LoVo (cell line): ENCODE measurements at regions not wholly inside any gene's neighbourhood (a gene's known extent, or its start where the extent isn't known, plus 50 kb on each side); places are given as distances from the start of the nearest gene placed in this dataset.
"Not testable (repeated sequence)": the region's sequence is repeated elsewhere in the genome, so short reads cannot be mapped to it uniquely, and the experiment has no call there.

Experiments used
- DNase-seq: peaks from one replicate; pipeline ENCODE4 v3.0.0-alpha.2; 2016; ENCODE audit warnings: low spot score

DNA sequence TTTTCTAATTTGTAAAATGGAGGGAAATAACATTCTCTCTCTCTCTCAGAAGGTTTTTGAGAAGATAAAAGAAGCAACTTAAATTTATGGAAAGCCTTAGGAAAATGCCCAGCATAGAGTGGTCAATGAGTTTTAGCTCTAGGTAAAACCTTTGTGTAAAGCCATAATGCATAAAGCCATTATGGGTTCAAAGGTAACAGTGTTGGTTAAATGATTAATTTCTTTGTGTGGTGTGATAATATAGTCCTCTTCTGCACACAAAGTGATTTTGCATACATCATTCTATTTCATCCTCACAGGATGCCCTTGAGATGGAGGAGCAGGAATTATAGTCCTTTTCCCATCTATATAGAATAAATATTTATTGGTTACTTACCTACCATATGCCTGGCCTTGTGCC lies 602.9 kb downstream of the CSNK1G3 start:
- DNase-seq, result no peak

DNA sequence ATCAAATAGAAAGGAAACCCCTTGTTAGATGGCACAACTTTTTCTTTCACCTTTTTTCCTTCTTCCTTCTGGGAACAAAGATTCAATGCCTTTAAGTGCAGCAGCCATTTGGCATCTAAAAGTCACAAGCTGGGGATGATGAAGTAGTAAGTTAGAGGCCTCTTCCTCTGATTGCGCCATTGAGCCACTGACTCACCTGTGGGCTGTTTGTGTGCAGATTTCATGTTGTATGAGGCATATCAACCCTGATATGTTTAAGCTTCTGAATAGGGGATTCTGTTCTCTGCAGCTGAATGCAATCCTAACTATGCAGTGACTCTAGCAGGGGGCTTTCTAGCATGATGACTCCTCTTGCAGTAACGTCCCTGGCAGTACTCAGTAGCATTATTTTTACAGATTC lies 599.9 kb downstream of the CSNK1G3 start:
- DNase-seq, result no peak

DNA sequence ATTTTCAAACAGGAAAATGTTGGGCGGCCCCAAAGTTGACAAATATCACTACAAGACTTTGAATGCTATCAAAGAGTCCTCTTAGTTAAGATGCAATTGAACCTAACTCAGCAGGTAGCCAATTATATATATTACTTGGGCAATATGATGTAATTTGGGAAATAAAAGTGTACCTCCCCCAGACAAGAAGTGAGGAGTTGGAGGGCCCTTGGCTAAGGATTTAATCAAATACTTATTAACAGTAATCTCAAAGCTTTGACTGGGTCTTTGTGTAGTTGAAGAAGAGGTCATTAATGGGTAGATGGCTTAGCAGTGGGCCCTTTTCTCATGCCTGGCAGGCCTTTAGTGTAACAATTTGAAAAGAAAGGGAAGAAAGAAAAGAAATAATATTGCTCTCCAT lies 599.0 kb downstream of the CSNK1G3 start:
- DNase-seq, result no peak

DNA sequence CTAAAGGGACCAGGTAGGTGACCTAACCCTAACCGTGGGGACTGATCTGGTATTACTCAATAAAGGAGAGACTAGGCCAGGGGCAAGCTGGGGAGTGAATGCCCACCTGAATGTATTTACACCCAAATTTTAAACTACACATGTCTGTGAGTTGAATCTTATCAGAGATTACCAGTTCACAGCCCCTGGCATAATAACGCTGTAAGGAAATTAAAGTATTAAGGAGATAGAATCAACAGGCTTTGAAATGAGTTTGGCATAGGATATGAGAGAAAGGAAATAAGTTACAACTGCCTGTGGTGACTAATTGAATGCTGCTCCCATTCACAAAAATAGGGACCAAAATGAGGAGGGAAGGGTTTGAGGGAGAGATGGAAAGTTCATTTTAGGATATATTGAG lies 593.3 kb downstream of the CSNK1G3 start:
- no peak for DNase-seq

DNA sequence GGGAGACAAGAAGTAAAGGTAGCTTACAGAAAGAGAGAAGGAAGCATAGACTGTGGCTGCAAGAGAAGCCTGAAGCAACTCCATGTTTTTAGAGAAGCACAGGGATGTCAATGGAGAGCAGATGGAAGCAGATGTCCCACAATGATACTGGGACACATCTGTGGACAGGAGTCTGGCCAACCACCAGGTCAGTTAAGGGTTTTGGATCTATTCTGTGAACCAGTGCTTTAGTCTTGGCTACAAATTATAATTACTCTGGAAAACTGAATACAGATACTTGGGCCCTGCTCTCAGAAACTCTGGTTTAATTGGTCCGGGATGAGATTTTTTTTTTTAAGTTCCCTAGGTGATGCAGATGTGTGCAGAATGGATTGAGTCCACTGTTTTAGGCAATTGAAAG lies 592.8 kb downstream of the CSNK1G3 start:
- no peak for DNase-seq

DNA sequence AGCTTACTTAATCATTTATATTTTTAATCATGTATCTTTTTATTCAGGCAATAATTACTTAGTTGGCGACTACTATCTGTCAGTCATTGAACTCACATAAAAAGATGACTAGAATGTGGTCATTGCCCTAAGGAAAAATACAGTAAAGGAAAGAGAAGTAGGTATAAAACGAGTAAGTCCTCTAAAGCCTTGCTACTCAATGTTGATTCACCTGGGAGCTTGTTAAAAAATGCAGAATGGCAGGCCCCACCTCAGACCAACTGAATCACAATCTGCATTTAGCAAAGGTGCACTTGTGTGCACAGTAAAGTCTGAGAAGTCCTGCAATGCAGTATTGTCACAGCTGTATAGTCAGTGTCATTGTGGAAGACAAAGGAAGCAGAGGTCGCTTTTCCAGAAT lies 592.4 kb downstream of the CSNK1G3 start:
- DNase-seq, result no peak

DNA sequence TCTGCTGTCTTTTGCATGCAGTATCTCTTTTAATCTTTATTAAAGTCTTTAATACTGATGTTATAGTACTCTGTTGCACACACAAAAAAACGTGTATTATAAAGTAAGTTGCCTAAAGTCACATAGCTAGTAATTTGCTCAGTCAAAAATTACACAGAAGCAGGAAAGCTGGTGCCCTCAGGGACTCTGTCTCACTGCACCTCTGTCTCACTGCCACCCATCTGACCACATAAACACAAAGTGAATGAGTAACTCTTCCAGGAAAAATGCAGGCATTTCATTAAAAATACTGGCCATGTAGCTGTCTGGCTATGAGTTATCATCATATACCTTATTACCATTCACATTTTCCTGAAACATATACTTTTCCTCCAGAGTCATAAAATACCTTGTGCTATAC lies 591.7 kb downstream of the CSNK1G3 start:
- DNase-seq, result no peak

DNA sequence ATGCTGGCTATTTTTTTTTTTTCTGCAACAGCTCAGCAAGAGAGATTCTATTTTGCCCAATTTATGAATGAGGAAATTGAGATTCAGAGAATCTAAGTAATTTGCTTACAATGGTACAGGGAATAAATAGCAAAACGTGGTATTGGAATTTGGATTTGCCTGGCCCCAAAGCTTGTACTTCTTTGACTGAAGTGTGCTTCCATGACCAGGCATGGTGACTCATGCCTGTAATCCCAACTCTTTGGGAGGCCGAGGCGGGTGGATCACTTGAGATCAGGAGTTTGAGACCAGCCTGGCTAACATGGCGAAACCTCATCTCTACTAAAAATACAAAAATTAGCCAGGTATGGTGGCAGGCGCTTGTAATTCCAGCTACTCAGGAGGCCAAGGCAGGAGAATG lies 591.1 kb downstream of the CSNK1G3 start:
- DNase-seq, result not testable (repeated sequence)

DNA sequence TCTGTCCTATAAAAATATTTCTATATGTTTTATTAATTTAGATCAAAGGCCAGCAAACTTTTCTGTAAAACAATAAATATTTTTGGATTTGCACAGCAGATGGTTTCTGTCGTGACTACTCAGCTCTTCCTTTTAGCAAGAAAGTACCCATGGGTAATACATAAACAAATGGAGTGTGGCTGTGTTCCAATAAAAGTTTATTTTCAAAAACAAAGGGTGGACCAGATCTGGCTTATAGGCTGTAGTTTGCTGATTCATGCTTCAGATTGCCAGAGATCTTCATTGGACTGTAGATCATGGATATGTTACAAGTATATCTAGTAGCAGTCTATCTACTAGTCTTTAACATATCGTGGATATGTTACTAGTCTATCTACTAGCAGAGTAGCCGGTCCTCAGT lies 590.5 kb downstream of the CSNK1G3 start:
- no peak for DNase-seq

DNA sequence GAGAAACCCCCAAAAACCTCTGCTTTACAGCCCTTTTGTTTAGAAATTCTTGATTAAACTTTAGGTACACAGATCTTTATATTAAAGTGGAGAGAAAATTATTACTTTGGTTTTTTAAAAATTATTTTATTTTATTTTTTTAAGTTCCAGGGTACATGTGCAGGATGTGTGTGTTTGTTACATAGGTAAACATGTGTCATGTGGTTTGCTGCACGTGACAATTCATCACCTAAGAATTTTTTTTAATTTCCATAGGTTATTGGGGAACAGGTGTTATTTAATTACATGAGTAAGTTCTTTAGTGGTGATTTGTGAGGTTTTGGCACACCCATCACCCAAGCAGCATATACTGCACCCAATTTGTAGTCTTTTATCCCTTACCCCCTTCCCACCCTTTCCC lies 581.7 kb downstream of the CSNK1G3 start:
- no peak for DNase-seq

DNA sequence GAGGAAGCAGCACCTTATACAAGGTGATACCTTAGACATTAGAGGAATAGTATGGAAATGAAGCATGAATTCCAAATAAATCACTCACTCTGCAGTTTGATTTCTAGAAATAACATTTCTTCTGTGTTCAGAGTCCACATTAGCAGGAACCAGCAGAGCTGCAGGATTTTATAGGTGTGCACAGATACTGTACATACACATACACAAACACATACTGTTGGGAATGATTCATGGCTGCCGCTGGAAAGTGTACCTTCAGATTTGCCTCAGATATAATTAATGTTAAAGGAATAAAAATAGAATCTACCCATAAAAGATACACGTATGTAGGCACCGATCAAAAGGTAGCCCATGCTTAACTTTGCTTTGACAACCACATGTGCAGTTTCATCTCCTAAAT lies 578.1 kb downstream of the CSNK1G3 start:
- no peak for DNase-seq

DNA sequence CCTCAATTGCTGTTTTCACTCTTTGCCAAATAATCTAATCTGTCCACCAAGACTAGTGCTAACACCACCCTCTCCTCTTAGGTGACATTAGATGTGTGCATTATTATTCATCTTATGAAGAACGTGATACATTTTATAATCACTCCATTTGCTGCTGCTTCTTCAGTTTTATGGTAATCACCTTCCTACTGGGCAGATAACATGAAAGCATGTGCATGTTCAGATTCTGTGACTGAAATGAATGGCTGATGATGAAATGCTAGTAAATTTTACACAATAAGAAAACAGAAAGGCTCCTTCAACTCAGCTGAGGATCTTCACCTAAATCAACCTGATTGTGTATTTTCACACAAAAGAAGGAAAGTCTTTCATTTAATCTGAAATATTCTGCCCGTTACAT lies 577.6 kb downstream of the CSNK1G3 start:
- DNase-seq, result no peak

DNA sequence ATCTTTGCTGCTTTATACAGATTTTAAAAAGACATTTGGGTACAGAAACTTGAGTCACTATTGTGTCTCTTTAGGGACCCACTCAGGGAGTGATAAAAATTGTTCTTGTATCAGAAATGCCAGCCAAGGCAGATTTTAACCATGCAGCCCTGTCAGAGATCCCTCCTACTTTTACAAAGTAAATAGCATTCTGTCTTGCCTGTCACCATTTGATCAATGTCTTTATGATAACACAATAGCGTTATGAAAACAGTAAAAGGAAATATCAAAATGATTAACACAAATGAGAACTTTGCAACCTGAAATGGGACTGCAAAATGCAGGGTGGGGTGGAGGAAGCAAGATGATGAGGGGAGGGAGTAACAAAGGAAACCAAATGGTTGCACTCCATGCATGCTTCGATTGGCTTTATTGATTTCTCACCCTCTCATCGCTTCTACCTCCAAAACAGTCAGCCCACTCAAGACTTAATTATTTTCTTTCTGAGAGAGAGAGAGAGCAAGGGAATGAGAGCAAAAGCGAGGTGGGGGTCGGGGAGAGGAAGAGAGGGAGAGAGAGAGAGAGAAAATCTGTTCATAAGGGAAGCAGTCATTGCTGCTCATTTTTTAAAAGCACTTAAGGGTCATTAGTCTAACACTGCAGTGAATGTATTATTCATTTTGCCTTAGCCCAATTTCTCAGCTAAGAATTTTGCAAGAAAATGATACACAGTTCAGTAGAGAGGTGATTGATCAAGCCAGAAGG lies 576.5 kb downstream of the CSNK1G3 start:
- DNase-seq, result no peak

DNA sequence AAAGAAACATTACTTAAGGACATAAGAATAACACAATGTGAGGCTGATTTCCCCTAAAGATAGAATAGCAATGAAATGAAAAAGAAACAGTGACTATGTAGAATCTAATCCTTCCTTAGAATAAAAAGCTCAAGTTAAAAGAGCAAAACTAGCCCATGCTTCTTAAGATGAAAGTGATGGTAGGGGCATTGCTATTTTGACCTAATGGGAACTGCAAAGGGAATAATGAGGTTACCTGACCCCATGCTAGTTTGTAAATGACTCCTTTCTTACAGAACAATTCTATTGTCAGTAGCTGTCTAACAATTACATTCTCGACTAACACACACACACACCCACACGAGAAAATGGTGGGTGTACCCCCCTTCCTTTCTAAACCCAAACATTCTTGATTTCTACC lies 575.8 kb downstream of the CSNK1G3 start:
- no peak for DNase-seq

DNA sequence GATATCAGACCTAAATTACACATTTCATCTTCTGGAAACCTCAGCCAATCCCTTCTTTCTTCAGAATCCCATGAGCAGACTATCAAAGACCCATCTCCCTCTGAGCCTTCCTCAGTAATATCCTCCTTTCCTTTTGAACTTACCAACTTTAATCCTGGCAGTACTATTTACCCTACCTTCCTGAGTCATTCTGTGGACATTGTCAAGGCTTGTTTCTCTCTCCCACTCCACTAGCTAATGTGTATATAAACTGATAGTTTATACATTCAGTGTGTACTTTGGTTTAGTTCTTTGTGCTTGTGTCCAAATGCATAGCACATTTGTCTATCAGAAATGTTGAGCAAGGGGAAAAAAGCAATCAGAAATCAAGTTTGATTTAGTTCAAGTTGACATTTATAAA lies 568.3 kb downstream of the CSNK1G3 start:
- DNase-seq, result no peak

DNA sequence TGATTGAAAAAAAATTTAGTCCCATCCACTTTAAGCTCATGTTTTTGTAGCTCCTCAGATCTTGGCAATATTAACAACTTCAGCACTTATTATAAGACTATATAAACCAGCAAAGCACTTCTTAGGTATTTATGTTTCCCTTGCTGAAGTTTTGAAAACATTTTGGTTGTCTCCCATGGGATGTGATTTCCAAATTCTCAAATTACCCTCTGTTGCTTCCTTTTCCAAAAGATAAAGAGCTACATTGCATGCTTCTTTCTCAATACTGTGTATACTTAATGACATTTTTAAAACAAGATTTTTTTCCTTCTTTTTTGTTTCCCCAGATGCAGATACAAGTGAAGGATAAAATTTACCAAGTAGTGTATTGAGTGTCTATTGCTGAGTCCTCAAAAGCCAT lies 567.1 kb downstream of the CSNK1G3 start:
- DNase-seq, result no peak

DNA sequence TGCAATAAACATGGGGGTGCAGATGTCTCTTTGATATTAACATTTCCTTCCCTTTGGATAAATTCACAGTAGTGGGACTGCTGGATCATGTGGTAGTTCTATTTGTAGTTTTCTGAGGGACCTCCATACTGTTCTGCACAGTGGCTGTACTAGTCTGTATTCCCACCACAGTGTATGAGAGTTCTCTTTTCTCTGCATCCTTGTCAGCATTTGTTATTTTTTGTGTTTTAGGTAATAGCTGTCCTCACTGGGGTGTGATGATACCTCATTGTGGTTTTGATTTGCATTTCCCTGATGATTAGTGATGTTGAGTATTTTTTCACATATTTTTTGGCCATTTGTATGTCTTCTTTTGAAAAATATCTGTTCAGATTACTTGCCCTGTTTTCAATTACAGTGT lies 562.5 kb downstream of the CSNK1G3 start:
- no peak for DNase-seq

DNA sequence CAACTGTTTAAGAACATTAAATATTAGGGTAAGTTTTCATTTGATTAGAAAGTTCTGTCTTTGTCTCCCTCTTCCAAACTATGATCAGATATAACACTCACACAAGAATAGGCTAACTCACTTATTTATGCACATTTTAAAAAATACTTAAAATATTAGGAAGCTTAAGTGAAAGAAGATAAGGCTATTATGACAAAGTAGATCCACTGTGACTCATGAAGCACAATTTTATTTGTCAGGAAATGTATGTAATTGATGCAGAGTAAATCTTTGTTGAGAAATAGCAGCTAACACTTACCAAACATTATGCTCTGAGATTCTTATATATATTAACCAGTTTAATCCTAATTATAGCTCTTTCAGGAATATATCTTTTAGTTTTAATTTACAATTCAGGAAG lies 560.6 kb downstream of the CSNK1G3 start:
- no peak for DNase-seq

DNA sequence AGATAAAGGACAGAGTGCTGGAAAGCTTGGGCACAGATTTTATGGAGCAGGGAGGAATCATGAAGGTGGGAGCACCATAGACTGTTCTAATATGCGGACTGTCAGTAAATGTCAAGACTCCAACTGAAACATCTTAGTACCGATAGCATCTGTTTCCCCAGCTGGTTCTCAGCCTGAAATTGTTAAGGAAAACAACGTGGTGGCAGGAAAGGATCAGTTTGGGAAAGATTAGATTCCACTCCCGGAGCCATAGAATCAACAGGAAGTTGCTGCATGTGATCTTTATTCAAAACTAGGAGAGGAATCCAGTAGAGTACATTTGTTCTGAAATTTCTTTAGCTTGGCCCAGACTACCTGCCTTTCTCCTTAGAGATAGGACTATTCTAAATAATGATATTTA lies 559.1 kb downstream of the CSNK1G3 start:
- DNase-seq, result no peak

DNA sequence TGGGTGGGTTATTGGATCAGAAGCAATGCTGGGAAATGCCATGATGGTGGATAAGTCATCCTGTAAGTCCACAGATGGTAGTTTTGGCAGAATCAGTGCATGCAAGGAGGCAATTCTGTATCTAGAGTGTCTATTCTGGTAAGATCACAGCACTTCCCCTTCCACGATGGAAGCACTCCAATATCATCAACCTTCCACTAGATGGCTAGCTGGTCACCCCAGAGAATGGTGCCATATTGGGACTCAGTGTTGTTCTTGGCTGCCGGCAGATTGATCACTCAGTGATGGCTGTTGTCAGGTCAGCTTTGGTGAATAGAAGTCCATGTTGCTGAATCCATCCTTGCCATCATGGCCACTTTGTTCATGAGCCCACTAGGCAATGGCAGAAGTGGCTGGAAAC lies 553.5 kb downstream of the CSNK1G3 start:
- DNase-seq, result no peak

DNA sequence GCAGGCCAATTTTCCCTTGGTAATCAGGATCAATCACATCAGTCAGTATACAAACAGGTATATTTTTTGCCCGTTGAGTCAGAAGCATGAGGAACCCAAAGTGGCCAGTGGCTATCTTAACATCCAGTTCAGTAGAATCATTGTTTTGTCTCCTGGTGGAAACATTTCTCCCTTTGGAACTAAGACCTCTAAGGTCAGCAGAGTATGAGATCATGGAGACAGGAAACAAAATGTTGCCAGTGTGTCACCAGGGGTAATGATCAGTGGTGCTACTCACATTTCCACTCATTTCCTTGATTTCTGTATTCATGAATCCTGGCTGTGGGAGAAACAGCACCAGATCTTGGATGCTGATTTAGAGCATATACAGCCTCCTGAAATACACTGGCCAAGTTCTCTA lies 553.0 kb downstream of the CSNK1G3 start:
- no peak for DNase-seq

DNA sequence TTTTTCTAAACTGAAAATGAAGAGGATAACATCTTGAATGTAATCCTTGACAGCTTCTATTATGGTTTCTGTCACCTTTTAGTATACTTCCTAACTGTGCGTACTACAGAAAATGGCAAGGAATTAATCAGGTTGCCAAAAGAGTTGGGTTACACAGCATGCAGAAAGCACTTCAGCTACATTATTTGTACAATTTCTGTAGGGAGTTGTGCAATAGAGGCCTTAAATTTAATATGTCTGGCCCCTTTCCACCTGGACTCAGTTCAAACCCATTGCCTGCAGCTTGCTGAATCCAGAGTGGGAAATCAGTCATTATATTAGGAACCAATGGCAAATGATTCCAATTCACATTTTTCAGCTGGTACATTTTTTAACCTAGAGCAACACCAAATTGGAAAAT lies 549.7 kb downstream of the CSNK1G3 start:
- peak; percentile 24 for DNase-seq

DNA sequence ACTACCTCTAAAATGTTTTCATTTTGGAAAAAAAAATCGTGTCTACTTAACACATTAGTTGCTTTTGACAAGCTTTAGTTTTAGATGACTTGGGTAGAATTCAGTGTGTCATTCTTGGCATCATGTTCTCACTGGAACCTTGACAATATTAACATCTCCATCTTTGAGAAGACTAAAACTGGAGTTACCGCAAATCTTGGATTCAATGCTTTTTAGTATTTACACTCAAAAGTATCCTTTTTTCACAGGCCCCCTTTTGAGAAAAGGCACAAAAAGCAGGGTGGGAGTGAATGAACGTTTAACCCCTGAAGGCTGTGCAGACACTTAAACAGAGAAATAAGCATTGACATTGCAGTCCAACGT lies 549.1 kb downstream of the CSNK1G3 start:
- DNase-seq, result no peak

DNA sequence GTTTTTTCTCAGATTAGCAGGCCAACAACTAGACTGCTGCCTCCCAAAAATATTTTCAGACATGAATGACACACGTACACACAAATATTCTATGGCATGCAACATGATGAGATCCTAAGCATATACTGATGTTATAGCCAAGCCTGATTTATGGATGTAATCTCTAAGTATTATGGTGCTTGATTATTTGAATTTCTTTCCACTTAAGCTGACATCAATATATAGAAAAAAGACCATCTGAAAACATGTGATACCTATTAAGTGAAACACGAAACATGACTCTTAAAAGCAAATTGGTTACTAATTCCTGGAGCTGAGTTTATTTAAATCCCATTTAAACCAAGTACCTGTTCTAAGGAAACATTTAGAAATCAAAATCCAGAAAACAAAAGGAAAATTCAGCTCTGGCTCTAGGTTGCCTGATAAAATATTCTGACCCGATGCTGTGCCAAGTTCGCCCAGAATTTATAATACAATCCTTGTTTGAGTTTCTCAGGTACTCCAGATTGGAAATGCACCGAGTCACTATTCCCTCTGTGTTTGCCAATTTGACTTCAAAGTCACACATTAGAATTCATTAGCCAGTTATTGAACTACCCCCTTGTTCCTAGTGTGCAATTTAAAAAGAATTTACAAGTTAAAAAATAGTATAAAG lies 548.6 kb downstream of the CSNK1G3 start:
- no peak for DNase-seq
